ENCODE measurements at regions not wholly inside any gene's neighbourhood (a gene's known extent, or its start where the extent isn't known, plus 50 kb on each side); places are given as distances from the start of the nearest gene placed in this dataset.
"Not testable (repeated sequence)": the region's sequence is repeated elsewhere in the genome, so short reads cannot be mapped to it uniquely, and the experiment has no call there.

DNA sequence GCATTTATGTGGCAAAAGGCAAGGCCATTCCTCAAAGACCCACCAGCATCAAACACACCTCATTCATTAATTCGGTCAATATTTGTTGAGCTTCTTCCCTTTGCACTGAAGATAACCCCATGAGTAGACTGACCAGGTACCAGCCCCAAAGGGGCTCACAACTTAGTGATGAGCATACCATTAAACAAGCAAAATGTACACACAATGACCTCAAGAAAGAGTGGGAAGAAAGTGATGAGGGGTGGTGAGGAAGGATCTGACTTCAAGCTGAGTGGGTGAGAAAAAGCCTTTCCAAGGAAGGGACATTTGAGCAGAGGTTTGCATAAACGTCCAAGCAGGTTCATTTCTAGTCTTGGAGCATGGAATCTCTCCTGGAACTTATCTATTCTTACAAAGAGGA, 562.5 kb downstream of the TOX3 start:
- DNase-seq: no peak
- Histone ChIP-seq H3K27ac (no peak overlapping the region), H3K4me3 (no peak overlapping the region), H3K4me1 (no peaks in the 10 kb centered on the region), H3K27me3 (no peaks in the 10 kb centered on the region), H3K9me3 (no peaks in the 10 kb centered on the region), H3K36me3 (no peaks in the 10 kb centered on the region)
- TF ChIP-seq, protein P1, sequence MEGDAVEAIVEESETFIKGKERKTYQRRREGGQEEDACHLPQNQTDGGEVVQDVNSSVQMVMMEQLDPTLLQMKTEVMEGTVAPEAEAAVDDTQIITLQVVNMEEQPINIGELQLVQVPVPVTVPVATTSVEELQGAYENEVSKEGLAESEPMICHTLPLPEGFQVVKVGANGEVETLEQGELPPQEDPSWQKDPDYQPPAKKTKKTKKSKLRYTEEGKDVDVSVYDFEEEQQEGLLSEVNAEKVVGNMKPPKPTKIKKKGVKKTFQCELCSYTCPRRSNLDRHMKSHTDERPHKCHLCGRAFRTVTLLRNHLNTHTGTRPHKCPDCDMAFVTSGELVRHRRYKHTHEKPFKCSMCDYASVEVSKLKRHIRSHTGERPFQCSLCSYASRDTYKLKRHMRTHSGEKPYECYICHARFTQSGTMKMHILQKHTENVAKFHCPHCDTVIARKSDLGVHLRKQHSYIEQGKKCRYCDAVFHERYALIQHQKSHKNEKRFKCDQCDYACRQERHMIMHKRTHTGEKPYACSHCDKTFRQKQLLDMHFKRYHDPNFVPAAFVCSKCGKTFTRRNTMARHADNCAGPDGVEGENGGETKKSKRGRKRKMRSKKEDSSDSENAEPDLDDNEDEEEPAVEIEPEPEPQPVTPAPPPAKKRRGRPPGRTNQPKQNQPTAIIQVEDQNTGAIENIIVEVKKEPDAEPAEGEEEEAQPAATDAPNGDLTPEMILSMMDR (IDR thresholded peaks at IDR 0.05): no peak
- no peak for TF ChIP-seq POLR2A (IDR thresholded peaks at IDR 0.05)
- intact Hi-C loops (cut with DNase I; ENCODE audit: low total_unique reads): no loop called here

DNA sequence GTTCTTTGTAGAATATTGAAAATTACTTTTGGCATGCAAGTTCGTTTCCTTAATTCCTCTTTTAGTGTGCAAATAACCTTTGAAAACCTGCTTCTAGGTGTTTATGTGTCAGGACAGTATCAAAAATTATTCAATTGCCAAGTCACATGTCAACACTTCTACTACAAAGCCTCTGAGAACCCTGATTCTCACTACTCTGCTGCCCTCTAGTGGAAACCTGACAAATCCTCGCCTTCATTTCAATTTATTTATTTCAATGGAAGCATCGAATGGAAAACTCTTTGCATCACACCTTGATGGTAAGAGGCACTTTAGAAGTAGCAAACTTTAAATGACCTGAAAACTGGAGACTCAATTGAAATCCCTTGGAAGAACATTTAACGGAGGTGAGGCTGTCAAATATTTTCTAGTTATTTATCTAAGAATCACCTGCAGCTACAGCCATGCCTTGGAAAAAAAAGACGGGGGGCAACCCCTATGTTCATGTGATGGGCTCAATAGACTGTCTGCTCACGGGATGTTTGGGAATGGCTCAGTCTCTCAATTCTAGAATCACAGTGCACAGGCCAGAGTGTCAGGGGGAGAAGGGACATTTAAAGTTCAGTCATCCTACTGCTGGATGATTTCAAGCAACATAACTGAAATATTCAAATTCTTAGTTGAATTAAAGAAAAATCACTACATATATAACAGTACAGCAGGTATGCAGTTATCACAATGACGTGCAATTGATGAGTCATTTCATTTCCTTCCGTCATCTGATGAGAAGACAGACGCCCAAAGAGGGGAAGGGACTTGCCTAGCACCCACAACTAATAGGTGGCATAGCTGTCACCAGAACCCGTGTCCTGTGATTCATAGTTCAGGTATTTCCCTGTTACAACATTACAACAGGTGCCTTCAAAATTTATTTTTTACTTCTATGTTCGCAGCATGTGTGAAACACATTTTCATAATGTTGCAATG, 563.9 kb downstream of the TOX3 start:
- no peaks in the 10 kb centered on the region for H3K36me3 ChIP-seq
- TF ChIP-seq, protein P1 (IDR thresholded peaks at IDR 0.05): peak; percentile 73 to 84 (median 78)
- no peak for TF ChIP-seq POLR2A (IDR thresholded peaks at IDR 0.05)
- no peaks in the 10 kb centered on the region for H3K27me3 ChIP-seq
- no peaks in the 10 kb centered on the region for H3K9me3 ChIP-seq
- intact Hi-C loops (cut with DNase I; ENCODE audit: low total_unique reads): no loop called here
- DNase-seq: peak; percentile 19 to 61
- H3K4me1 ChIP-seq: no peaks in the 10 kb centered on the region
- H3K4me3 ChIP-seq: no peak overlapping the region
- no peak overlapping the region for H3K27ac ChIP-seq

DNA sequence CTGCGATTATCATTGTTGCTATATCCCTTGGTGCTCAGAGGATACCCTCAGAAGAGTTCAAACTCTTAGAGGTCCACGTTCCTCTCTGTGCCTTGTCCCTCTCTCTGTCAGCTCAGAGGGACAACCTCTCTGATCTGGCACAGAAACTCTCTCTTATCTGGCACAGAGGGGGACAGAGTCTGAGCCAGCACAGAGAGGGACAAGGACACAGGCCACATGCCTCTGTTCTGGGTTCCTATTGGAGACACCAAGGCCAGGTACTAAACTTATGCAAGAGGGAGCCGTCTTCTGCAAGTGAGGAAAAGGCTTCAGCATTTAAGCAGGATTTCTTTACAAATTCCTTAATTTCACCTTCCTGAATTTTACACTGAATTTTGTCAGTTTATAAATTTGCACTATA, 565.2 kb downstream of the TOX3 start:
- no peaks in the 10 kb centered on the region for H3K36me3 ChIP-seq
- H3K4me3 ChIP-seq: no peak overlapping the region
- H3K27ac ChIP-seq: no peak overlapping the region
- TF ChIP-seq, protein P1 (IDR thresholded peaks at IDR 0.05): no peak
- TF ChIP-seq POLR2A (IDR thresholded peaks at IDR 0.05): no peak
- intact Hi-C loops (cut with DNase I; ENCODE audit: low total_unique reads): no loop called here
- H3K27me3 ChIP-seq: no peaks in the 10 kb centered on the region
- no peaks in the 10 kb centered on the region for H3K4me1 ChIP-seq
- H3K9me3 ChIP-seq: no peaks in the 10 kb centered on the region
- DNase-seq: no peak

DNA sequence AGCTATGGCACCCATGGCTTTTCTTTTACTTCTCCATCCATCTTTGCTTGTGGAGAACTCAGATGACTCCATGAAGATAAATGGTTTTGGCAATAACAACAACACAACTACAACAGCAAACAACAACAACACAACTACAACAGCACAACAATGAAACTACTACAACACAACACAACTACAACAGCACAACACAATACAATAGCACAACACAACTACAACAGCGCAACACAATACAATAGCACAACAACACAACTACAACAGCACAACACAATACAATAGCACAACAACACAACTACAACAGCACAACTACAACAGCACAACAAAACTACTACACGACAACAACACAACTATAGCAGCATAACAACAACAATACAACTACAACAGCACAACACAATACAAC, 569.4 kb downstream of the TOX3 start:
- H3K9me3 ChIP-seq; DNase-seq; H3K36me3 ChIP-seq; H3K4me3 ChIP-seq; intact Hi-C loops (cut with DNase I; ENCODE audit: low total_unique reads); H3K27me3 ChIP-seq; H3K4me1 ChIP-seq; H3K27ac ChIP-seq: not testable (repeated sequence)

DNA sequence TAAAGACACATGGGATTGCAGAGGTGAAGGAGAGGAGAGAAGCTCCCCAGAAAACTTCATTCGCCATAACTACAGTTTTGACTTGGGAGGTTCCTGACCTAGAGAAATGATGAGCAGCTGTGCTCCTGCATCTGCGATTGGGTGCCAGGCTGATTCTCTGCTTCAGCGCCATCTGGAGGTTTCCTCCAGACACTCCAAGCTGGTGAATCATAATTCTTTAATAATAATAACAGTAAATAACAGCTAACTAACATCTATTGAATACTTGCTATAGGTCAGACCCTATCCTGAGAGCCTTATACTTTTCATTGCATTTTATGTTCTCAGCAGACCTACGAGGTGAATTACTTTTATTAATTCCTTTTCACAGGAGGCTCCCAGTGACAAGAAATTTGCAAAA, 575.8 kb downstream of the TOX3 start:
- no peaks in the 10 kb centered on the region for H3K36me3 ChIP-seq
- DNase-seq: no peak
- no peak overlapping the region for H3K27ac ChIP-seq
- H3K9me3 ChIP-seq: no peaks in the 10 kb centered on the region
- H3K4me1 ChIP-seq: no peaks in the 10 kb centered on the region
- no peak for TF ChIP-seq POLR2A (IDR thresholded peaks at IDR 0.05)
- TF ChIP-seq, protein P1 (IDR thresholded peaks at IDR 0.05): no peak
- intact Hi-C loops (cut with DNase I; ENCODE audit: low total_unique reads): no loop called here
- no peak overlapping the region for H3K4me3 ChIP-seq
- no peaks in the 10 kb centered on the region for H3K27me3 ChIP-seq

Data from uterus (tissue), 3 donors.